PC-3 (cell line): ENCODE measurements at regions not wholly inside any gene's neighbourhood (a gene's known extent, or its start where the extent isn't known, plus 50 kb on each side); places are given as distances from the start of the nearest gene placed in this dataset.

ENCODE experiments used
- ATAC-seq: fragments of 200-7000 bp; cut with Tn5 transposase; 2 replicates; pipeline ENCODE4 v1.9.1; 2020; ENCODE audit warnings: mild to moderate bottlenecking, moderate library complexity
- BruUV-seq: library from RNA; stranded (reverse); fragments of 400-500 nt; replicated peaks from 2 replicates; lab custom pipeline; 2021; lab: Mats Ljungman, UMichigan
- CTCF ChIA-PET: fragments of 300-600 bp; sonication (Branson Sonifier 250); formaldehyde crosslinking; loops from one replicate; lab custom pipeline; 2022; ENCODE audit warnings: antibody characterized with exemption; lab: Charles Lee
- POLR2A ChIA-PET: fragments of 300-600 bp; sonication (Branson Sonifier 250); formaldehyde crosslinking; loops from one replicate; lab custom pipeline; 2022; ENCODE audit warnings: antibody characterized with exemption; ENCODE audit not compliant: unreplicated experiment; lab: Charles Lee
- DNase-seq: peaks from one replicate; pipeline ENCODE4 v3.0.0-alpha.2; 2015
- H2AFZ ChIP-seq: fragments of 300-600 bp; sonication (generic); 2 replicates; pipeline ENCODE4 v1.6.0; 2016; ENCODE audit warnings: antibody characterized with exemption, low read length
- H3F3A ChIP-seq: fragments of 300-600 bp; sonication (generic); one replicate; pipeline ENCODE4 v1.6.0; 2017; ENCODE audit warnings: antibody characterized with exemption, low read length, control low read depth, mild to moderate bottlenecking; ENCODE audit not compliant: unreplicated experiment
- H3K27ac ChIP-seq: fragments of 300-600 bp; sonication (generic); 2 replicates; pipeline ENCODE4 v1.5.1; 2016; ENCODE audit warnings: mild to moderate bottlenecking, low read length
- H3K27me3 ChIP-seq: fragments of 300-600 bp; sonication (generic); 2 replicates; pipeline ENCODE4 v1.6.1; 2016; ENCODE audit warnings: low read length, mixed read lengths
- H3K36me3 ChIP-seq: fragments of 300-600 bp; sonication (generic); 2 replicates; pipeline ENCODE4 v1.6.1; 2016; ENCODE audit warnings: low read depth, mixed run types, low read length, mixed read lengths
- H3K4me1 ChIP-seq: fragments of 300-600 bp; sonication (generic); 2 replicates; pipeline ENCODE4 v1.5.1; 2016; ENCODE audit warnings: low read length; ENCODE audit not compliant: insufficient read depth
- H3K4me2 ChIP-seq: fragments of 300-600 bp; sonication (generic); 2 replicates; pipeline ENCODE4 v1.6.0; 2016; ENCODE audit warnings: low read length
- H3K4me3 ChIP-seq: fragments of 300-600 bp; sonication (generic); 2 replicates; pipeline ENCODE4 v1.5.1; 2016; ENCODE audit warnings: mild to moderate bottlenecking, low read length, mixed read lengths
- H3K79me2 ChIP-seq: fragments of 300-600 bp; sonication (generic); 2 replicates; pipeline ENCODE4 v1.6.1; 2017; ENCODE audit warnings: low read length, mixed read lengths
- H3K9ac ChIP-seq: fragments of 300-600 bp; sonication (generic); 2 replicates; pipeline ENCODE4 v1.6.0; 2016; ENCODE audit warnings: mild to moderate bottlenecking, low read length
- H3K9me2 ChIP-seq: fragments of 300-600 bp; sonication (generic); replicated peaks from 2 replicates; pipeline ENCODE4 v1.6.1; 2016; ENCODE audit warnings: mixed run types, low read length, mixed read lengths
- H3K9me3 ChIP-seq: fragments of 300-600 bp; sonication (generic); 2 replicates; pipeline ENCODE4 v1.6.1; 2016; ENCODE audit warnings: low read length, mixed read lengths
- H4K20me1 ChIP-seq: fragments of 300-600 bp; sonication (generic); 2 replicates; pipeline ENCODE4 v1.6.1; 2016; ENCODE audit warnings: low read length, mixed read lengths
- CTCF ChIP-seq: fragments of 300-600 bp; sonication (generic); conservative IDR thresholded peaks from 2 replicates; pipeline ENCODE4 v1.5.1; 2017; ENCODE audit warnings: antibody characterized with exemption, low read depth, mild to moderate bottlenecking, low read length
- EZH2 ChIP-seq: fragments of 300-600 bp; sonication (generic); IDR thresholded peaks from one replicate; pipeline ENCODE4 v1.6.1; 2017; ENCODE audit warnings: antibody characterized with exemption, mild to moderate bottlenecking, low read length; ENCODE audit not compliant: unreplicated experiment
- EZH2phosphoT487 ChIP-seq: fragments of 300-600 bp; sonication (generic); IDR thresholded peaks from 2 replicates; pipeline ENCODE4 v1.6.1; 2018; ENCODE audit warnings: mild to moderate bottlenecking, antibody characterized with exemption, low read length, borderline replicate concordance
- intact Hi-C: fragments of 100-400 bp; cut with micrococcal nuclease; formaldehyde crosslinking; loops from 2 replicates; pipeline ENCODE4 v1.9.0; 2023

- no peaks in the 10 kb centered on the region for H4K20me1 ChIP-seq
- no TSS peak for BruUV-seq
- intact Hi-C loops: loop anchor here (10.0 kb wide), 1 partner anchor 265 kb away; no protein-coding TSS in a partner anchor
Measured at GRCh38 chr7:155889636-155890511, 77.6 kb upstream of the SHH start.

GRCh38 chr7:155887174-155887525 is 74.9 kb upstream of the SHH start:
- intact Hi-C loops: no loop called here
- H3K27me3 ChIP-seq: no peaks in the 10 kb centered on the region
- no peaks in the 10 kb centered on the region for H4K20me1 ChIP-seq
- no peak overlapping the region for H3K4me3 ChIP-seq
- ChIA-PET CTCF (no interaction called here), POLR2A (no interaction called here)
- no peaks in the 10 kb centered on the region for H3K9me3 ChIP-seq
- no peaks in the 10 kb centered on the region for H3K9me2 ChIP-seq
- H3F3A ChIP-seq: no peaks in the 10 kb centered on the region
- ATAC-seq: no peak
- H3K27ac ChIP-seq: no peak overlapping the region
- BruUV-seq: no TSS peak
- H3K4me1 ChIP-seq: peaks cover 32% of the 10 kb centered on the region
- no peaks in the 10 kb centered on the region for H3K79me2 ChIP-seq
- H3K36me3 ChIP-seq: no peaks in the 10 kb centered on the region
- H3K9ac ChIP-seq: no peak overlapping the region
- DNase-seq: no peak
- H3K4me2 ChIP-seq: no peak overlapping the region
- TF ChIP-seq CTCF (no peak), EZH2phosphoT487 (no peak)
- H2AFZ ChIP-seq: no peak overlapping the region

More at GRCh38 chr7:155889636-155890511, 77.6 kb upstream of the SHH start:
- TF ChIP-seq EZH2phosphoT487: no peak
- TF ChIP-seq EZH2: no peak
- no peak for TF ChIP-seq CTCF
- ChIA-PET POLR2A (no interaction called here), CTCF (interaction anchor here (0.7 kb wide), 1 partner anchor 13 kb away, joined by 5 read pairs; no protein-coding TSS in a partner anchor)
- DNase-seq (no peak), ATAC-seq (no peak)
- Histone ChIP-seq H3F3A (no peaks in the 10 kb centered on the region), H3K27ac (no peak overlapping the region), H3K9ac (no peak overlapping the region), H3K4me2 (no peak overlapping the region), H3K27me3 (no peaks in the 10 kb centered on the region), H3K36me3 (no peaks in the 10 kb centered on the region), H3K79me2 (no peaks in the 10 kb centered on the region), H3K4me1 (peaks cover 13% of the 10 kb centered on the region), H2AFZ (no peak overlapping the region), H3K9me3 (no peaks in the 10 kb centered on the region), H3K9me2 (no peaks in the 10 kb centered on the region), H3K4me3 (no peak overlapping the region)
